Erythroblast (primary cell): ENCODE measurements at regions not wholly inside any gene's neighbourhood (a gene's known extent, or its start where the extent isn't known, plus 50 kb on each side); places are given as distances from the start of the nearest gene placed in this dataset.
"Not testable (repeated sequence)": the region's sequence is repeated elsewhere in the genome, so short reads cannot be mapped to it uniquely, and the experiment has no call there.

ENCODE experiments used
- GATA1 ChIP-seq: IDR thresholded peaks from 2 replicates; pipeline ENCODE4 v1.6.1; 2011; ENCODE audit warnings: low read depth, mild to moderate bottlenecking, control low read depth, low read length, moderate library complexity
- POLR2A ChIP-seq: IDR thresholded peaks from 2 replicates; pipeline ENCODE4 v1.6.1; 2011; ENCODE audit warnings: mild to moderate bottlenecking, low read length

DNA sequence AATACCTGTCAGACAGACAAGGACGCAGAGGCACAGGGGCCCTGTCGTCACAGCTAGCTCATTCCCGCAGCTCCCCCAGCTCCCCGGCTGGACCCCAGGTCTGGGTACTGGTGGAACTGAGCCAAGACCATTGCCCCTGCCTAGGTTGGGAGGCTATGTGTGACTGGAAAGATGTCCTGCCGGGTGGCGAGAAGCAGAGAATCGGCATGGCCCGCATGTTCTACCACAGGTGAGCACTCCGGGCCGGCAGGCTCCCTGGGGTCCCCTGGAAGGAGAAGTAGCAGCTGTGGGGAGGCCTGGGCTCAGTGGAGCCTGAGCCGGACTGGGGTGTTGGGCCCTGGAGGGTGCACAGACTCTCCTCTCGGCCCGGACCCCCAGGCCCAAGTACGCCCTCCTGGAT lies 3028.3 kb upstream of the TEKT4 start:
- TF ChIP-seq POLR2A, GATA1: not testable (repeated sequence)
